Spleen (tissue), 11 donors: ENCODE measurements at regions not wholly inside any gene's neighbourhood (a gene's known extent, or its start where the extent isn't known, plus 50 kb on each side); places are given as distances from the start of the nearest gene placed in this dataset.

Experiments
- DNase-seq: peaks from one replicate; pipeline ENCODE4 v3.0.0-alpha.2; 2020
- H3K27ac ChIP-seq, 8 donors: fragments of 200-600 bp; sonication (generic) in 7 of 8; 1 replicate in 4 of 8; 2 replicates in 4 of 8; pipeline versions ENCODE4 v1.5.0 to v1.8.0; 2016 to 2021; ENCODE audit warnings: inconsistent platforms in 4 of 8, mild to moderate bottlenecking in 4 of 8, moderate library complexity in 1 of 8
- H3K27me3 ChIP-seq, 7 donors: fragments of 200-600 bp; sonication (generic) in 6 of 7; replicated peaks in 1 of 7; 1 replicate in 4 of 7; 2 replicates in 3 of 7; pipeline versions ENCODE4 v1.5.0 to v1.8.0; 2016 to 2021; ENCODE audit warnings: inconsistent platforms in 3 of 7, mild to moderate bottlenecking in 1 of 7
- H3K36me3 ChIP-seq, 6 donors: fragments of 200-600 bp; sonication (generic) in 5 of 6; 1 replicate in 4 of 6; 2 replicates in 2 of 6; pipeline versions ENCODE4 v1.5.0 to v1.8.0; 2016 to 2021; ENCODE audit warnings: inconsistent platforms in 2 of 6
- H3K4me1 ChIP-seq, 6 donors: fragments of 200-600 bp; sonication (generic) in 5 of 6; 1 replicate in 3 of 6; 2 replicates in 3 of 6; pipeline versions ENCODE4 v1.5.0 to v1.8.0; 2016 to 2021; ENCODE audit warnings: inconsistent platforms in 3 of 6
- H3K4me3 ChIP-seq, 8 donors: fragments of 200-600 bp; sonication (generic) in 7 of 8; 1 replicate in 4 of 8; 2 replicates in 4 of 8; pipeline versions ENCODE4 v1.5.0 to v1.8.0; 2016 to 2021; ENCODE audit warnings: inconsistent platforms in 4 of 8, mild to moderate bottlenecking in 4 of 8, moderate library complexity in 2 of 8
- H3K9me3 ChIP-seq, 8 donors: fragments of 200-600 bp; sonication (generic) in 7 of 8; 1 replicate in 4 of 8; 2 replicates in 4 of 8; pipeline versions ENCODE4 v1.5.0 to v1.8.0; 2016 to 2021; ENCODE audit warnings: inconsistent platforms in 4 of 8
- POLR2A ChIP-seq, 3 donors: fragments of 450-650 bp; IDR thresholded peaks; one replicate each; pipeline ENCODE4 v1.5.1; 2017; ENCODE audit warnings: antibody characterized with exemption in 3 of 3, mild to moderate bottlenecking in 1 of 3
- POLR2AphosphoS5 ChIP-seq, 3 donors: sonication (generic); formaldehyde crosslinking; IDR thresholded peaks; one replicate each; pipeline ENCODE4 v1.5.1; 2017; ENCODE audit warnings: antibody characterized with exemption in 3 of 3
- WGBS, 5 donors: extraction: QIAGEN DNeasy Blood & Tissue Kit in 3 of 5; methylation state at CpG; one replicate each; pipeline versions ENCODE4 v1.1.5 to v1.1.7; 2013 to 2018; 5-methylcytosine and 5-hydroxymethylcytosine counted together
- intact Hi-C: fragments of 100-400 bp; cut with DNase I; formaldehyde crosslinking; loops from one replicate; pipeline ENCODE4 v1.15.0; 2023; ENCODE audit warnings: low total_unique reads
- TF ChIP-seq, protein P1 (sequence below), 11 experiments: fragments of 200-600 bp in 7 of 11; fragments of 450-650 bp in 4 of 11; sonication (generic) in 4 of 11; IDR thresholded peaks in 8 of 11; conservative IDR thresholded peaks in 3 of 11; 1 replicate in 7 of 11; 2 replicates in 4 of 11; pipeline versions ENCODE4 v1.4.0 to v1.8.0; 2016 to 2021; ENCODE audit warnings: antibody characterized with exemption in 11 of 11, inconsistent platforms in 4 of 11, mild to moderate bottlenecking in 1 of 11
- donor health status: healthy with polysubstance abuse.
- donor health status: DM: no; HTN: no; CAD: no; lungs with moderate emphysema.
- donor health status: DM: no; HTN: no; CAD: no.
- donor health status: Bipolar disorder and iron deficiency.
- donor health status: healthy.
- donor health status: DM: no; HTN: no; CAD: no.
- donor health status: DM: yes; HTN: yes; CAD: no.

DNA sequence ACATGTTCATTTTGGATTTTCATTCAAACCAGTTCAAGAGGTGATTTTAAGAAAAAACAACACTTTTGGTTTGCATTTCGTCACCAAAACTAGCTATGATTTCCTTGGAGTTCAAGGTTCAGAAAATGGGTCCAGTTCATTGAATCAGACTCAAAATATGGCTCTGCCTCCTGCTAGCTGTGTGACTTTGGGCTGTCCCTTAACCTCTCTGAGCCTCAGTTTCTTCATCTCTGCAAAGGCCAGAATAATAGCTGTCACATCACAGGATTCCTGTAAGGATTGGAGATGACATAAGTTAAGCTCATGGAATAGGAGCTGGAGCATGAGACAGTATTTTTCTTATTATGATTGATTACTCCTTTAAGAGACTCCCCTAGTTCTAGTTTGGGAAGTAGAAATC, 147.8 kb upstream of the SMIM23 start:
- TF ChIP-seq POLR2A (IDR thresholded peaks at IDR 0.05) (no peak), POLR2AphosphoS5 (IDR thresholded peaks at IDR 0.05) (no peak)
- TF ChIP-seq, protein P1, sequence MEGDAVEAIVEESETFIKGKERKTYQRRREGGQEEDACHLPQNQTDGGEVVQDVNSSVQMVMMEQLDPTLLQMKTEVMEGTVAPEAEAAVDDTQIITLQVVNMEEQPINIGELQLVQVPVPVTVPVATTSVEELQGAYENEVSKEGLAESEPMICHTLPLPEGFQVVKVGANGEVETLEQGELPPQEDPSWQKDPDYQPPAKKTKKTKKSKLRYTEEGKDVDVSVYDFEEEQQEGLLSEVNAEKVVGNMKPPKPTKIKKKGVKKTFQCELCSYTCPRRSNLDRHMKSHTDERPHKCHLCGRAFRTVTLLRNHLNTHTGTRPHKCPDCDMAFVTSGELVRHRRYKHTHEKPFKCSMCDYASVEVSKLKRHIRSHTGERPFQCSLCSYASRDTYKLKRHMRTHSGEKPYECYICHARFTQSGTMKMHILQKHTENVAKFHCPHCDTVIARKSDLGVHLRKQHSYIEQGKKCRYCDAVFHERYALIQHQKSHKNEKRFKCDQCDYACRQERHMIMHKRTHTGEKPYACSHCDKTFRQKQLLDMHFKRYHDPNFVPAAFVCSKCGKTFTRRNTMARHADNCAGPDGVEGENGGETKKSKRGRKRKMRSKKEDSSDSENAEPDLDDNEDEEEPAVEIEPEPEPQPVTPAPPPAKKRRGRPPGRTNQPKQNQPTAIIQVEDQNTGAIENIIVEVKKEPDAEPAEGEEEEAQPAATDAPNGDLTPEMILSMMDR (IDR thresholded peaks at IDR 0.05 in 8 of 11, conservative IDR thresholded peaks at IDR 0.05 in 3 of 11), result no peak
- H3K9me3 ChIP-seq, result no peaks in the 10 kb centered on the region
- no peak overlapping the region for H3K27ac ChIP-seq
- 74 to 94% (median 89%) methylated on average over 1 of the region's 1 CpG for WGBS, 5 donors
- H3K4me1 ChIP-seq, result peaks cover 0 to 50% (median 17%) of the 10 kb centered on the region in 6 donors
- no peaks in the 10 kb centered on the region for H3K36me3 ChIP-seq
- intact Hi-C loops, result no loop called here
- H3K27me3 ChIP-seq, result no peaks in the 10 kb centered on the region
- H3K4me3 ChIP-seq, result no peak overlapping the region
- no peak for DNase-seq

DNA sequence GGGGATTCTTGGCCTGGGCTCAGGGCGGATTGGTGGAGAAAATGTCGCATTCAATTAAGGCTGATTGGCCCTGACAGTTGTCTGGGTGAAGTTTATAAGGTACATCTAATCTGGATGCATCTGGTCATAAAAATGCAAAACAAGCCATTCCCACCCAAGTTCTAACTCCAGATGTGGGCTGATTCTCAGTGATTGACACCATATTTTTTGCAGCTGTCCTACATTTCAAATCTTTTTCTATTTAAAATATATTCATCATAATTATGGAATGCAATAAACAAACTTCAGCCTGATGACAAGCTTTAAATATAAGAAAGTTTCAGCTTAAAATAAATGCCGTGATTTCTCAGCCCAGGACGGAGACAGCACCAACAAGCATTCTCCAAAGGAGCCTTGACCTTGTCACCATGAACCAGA, 146.4 kb upstream of the SMIM23 start:
- no peaks in the 10 kb centered on the region for H3K27me3 ChIP-seq
- no peak overlapping the region for H3K27ac ChIP-seq
- intact Hi-C loops, result no loop called here
- TF ChIP-seq, protein P1 (IDR thresholded peaks at IDR 0.05 in 8 of 11, conservative IDR thresholded peaks at IDR 0.05 in 3 of 11), result no peak
- TF ChIP-seq POLR2A (IDR thresholded peaks at IDR 0.05) (no peak), POLR2AphosphoS5 (IDR thresholded peaks at IDR 0.05) (no peak)
- no peaks in the 10 kb centered on the region for H3K36me3 ChIP-seq
- WGBS, 5 donors, result 57 to 73% (median 67%) methylated on average over 4 of the region's 4 CpGs
- peaks cover 0 to 40% (median 8%) of the 10 kb centered on the region in 6 donors for H3K4me1 ChIP-seq
- no peak overlapping the region for H3K4me3 ChIP-seq
- no peak for DNase-seq
- no peaks in the 10 kb centered on the region for H3K9me3 ChIP-seq

DNA sequence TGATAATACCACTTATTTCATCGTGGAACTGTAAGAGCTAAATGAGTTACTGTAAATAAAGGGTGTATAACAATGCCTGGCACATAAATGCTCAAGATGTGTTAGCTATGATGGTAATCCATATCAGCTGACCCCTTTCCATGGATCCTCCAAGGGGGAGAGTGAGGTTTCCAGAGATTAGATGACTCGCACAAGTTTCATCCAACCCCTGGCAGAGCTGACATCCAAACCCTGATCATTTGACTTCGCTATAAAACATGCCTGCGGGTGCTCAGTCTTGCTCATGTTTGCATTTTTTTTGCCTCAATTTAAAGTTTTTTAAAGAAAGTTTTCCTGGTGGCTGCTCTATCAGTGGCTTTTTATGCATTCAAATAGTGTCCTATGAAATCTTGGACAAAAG, 145.7 kb upstream of the SMIM23 start:
- H3K4me3 ChIP-seq, result no peak overlapping the region
- no peak for TF ChIP-seq POLR2AphosphoS5 (IDR thresholded peaks at IDR 0.05)
- TF ChIP-seq POLR2A (IDR thresholded peaks at IDR 0.05), result no peak
- TF ChIP-seq, protein P1 (IDR thresholded peaks at IDR 0.05 in 8 of 11, conservative IDR thresholded peaks at IDR 0.05 in 3 of 11), result no peak
- intact Hi-C loops, result no loop called here
- H3K9me3 ChIP-seq, result no peaks in the 10 kb centered on the region
- H3K4me1 ChIP-seq, result peaks cover 0 to 33% (median 5%) of the 10 kb centered on the region in 6 donors
- WGBS, 5 donors, result 76 to 87% (median 81%) methylated on average over 4 of the region's 4 CpGs
- no peaks in the 10 kb centered on the region for H3K36me3 ChIP-seq
- no peaks in the 10 kb centered on the region for H3K27me3 ChIP-seq
- DNase-seq, result no peak
- no peak overlapping the region for H3K27ac ChIP-seq

DNA sequence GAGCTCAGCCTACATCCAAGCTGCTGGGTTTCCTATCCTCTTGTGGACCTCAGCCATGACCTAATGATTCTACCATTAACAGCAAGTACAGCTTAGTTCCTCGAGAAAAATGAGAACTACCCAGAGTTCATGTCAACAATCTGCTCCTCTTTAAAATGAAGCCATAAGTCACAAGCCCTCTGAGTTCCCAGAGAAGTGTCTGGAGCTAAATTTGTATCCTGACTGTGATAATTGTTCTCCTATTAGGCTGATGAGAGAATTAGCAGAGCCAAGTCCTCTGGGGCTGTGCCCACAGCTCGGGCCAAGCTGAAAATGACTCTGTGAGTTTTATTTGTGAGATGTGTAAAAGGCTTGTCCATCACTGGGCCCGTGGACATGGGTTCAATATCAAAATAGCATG, 145.1 kb upstream of the SMIM23 start:
- intact Hi-C loops, result no loop called here
- Histone ChIP-seq H3K36me3 (no peaks in the 10 kb centered on the region), H3K9me3 (no peaks in the 10 kb centered on the region), H3K4me1 (peaks cover 0 to 28% (median under 1%) of the 10 kb centered on the region in 6 donors), H3K27ac (no peak overlapping the region), H3K27me3 (no peaks in the 10 kb centered on the region), H3K4me3 (no peak overlapping the region)
- no peak for DNase-seq
- 27 to 70% (median 52%) methylated on average over 3 of the region's 3 CpGs for WGBS, 5 donors
- TF ChIP-seq POLR2AphosphoS5 (IDR thresholded peaks at IDR 0.05) (no peak), POLR2A (IDR thresholded peaks at IDR 0.05) (no peak)
- TF ChIP-seq, protein P1 (IDR thresholded peaks at IDR 0.05 in 8 of 11, conservative IDR thresholded peaks at IDR 0.05 in 3 of 11), result no peak
